PFSK-1 (cell line): ENCODE measurements at regions not wholly inside any gene's neighbourhood (a gene's known extent, or its start where the extent isn't known, plus 50 kb on each side); places are given as distances from the start of the nearest gene placed in this dataset.

Experiments
- POLR2AphosphoS5 ChIP-seq: IDR thresholded peaks from 2 replicates; pipeline ENCODE4 v1.6.1; 2012; ENCODE audit warnings: low read depth, mild to moderate bottlenecking, control low read depth, low read length, moderate library complexity
- REST ChIP-seq, 2 experiments: IDR thresholded peaks; 2 replicates each; pipeline versions ENCODE4 v1.6.1 to v1.8.0; 2011 to 2012; ENCODE audit warnings: low read depth in 2 of 2, low read length in 2 of 2, control low read depth in 1 of 2, inconsistent platforms in 1 of 2, mild to moderate bottlenecking in 1 of 2, moderate library complexity in 1 of 2; ENCODE audit not compliant: insufficient read depth in 1 of 2

GRCh38 chr6:169117663-169118062 is 136.0 kb downstream of the THBS2 start:
- no peak for TF ChIP-seq REST (IDR thresholded peaks at IDR 0.05; ENCODE audit: insufficient read depth in 1 of 2, low read depth in 2 of 2, low read length in 2 of 2)
- no peak for TF ChIP-seq POLR2AphosphoS5
